SK-N-SH treated with all-trans-retinoic acid at 6 μM for 48 hours (cell line): ENCODE measurements at regions not wholly inside any gene's neighbourhood (a gene's known extent, or its start where the extent isn't known, plus 50 kb on each side); places are given as distances from the start of the nearest gene placed in this dataset.

Experiments used
- ATAC-seq: fragments of 200-7000 bp; cut with Tn5 transposase; 3 replicates; pipeline ENCODE4 v1.9.1; 2020; ENCODE audit warnings: mild to moderate bottlenecking, moderate library complexity
- ARNTL ChIP-seq: fragments of 450-650 bp; formaldehyde crosslinking; IDR thresholded peaks from 2 replicates; pipeline ENCODE4 v1.5.0; 2020; ENCODE audit warnings: low read depth, mild to moderate bottlenecking, moderate library complexity, borderline replicate concordance
- BACH2 ChIP-seq: fragments of 250-450 bp; sonication (Bioruptor Pico); IDR thresholded peaks from 2 replicates; pipeline ENCODE4 v1.9.0; 2021; ENCODE audit warnings: mild to moderate bottlenecking, borderline replicate concordance
- CSDC2 ChIP-seq: fragments of 250-450 bp; sonication (Bioruptor Pico); IDR thresholded peaks from 2 replicates; pipeline ENCODE4 v1.5.0; 2020; ENCODE audit warnings: mild to moderate bottlenecking, moderate library complexity
- ESRRG ChIP-seq: fragments of 250-450 bp; sonication (Bioruptor Pico); IDR thresholded peaks from 2 replicates; pipeline ENCODE4 v1.6.1; 2021; ENCODE audit warnings: mild to moderate bottlenecking
- GLIS3 ChIP-seq: fragments of 250-450 bp; sonication (Bioruptor Pico); IDR thresholded peaks from 2 replicates; pipeline ENCODE4 v1.5.0; 2020; ENCODE audit warnings: mild to moderate bottlenecking, moderate library complexity
- ISL1 ChIP-seq: fragments of 250-450 bp; sonication (Bioruptor Pico); IDR thresholded peaks from 2 replicates; pipeline ENCODE4 v2.1.2; 2022; ENCODE audit warnings: mild to moderate bottlenecking, moderate library complexity
- OSR1 ChIP-seq: fragments of 250-450 bp; sonication (Bioruptor Pico); IDR thresholded peaks from 2 replicates; pipeline ENCODE4 v1.8.0; 2022; ENCODE audit warnings: moderate library complexity, mild to moderate bottlenecking, inconsistent platforms
- PPARA ChIP-seq: fragments of 250-450 bp; sonication (Bioruptor Pico); IDR thresholded peaks from 2 replicates; pipeline ENCODE4 v1.5.0; 2020; ENCODE audit warnings: mild to moderate bottlenecking, borderline replicate concordance
- RARB ChIP-seq: fragments of 250-450 bp; sonication (Bioruptor Pico); IDR thresholded peaks from 2 replicates; pipeline ENCODE4 v1.8.0; 2021; ENCODE audit warnings: mild to moderate bottlenecking, moderate library complexity
- SNAI2 ChIP-seq: fragments of 250-450 bp; sonication (Bioruptor Pico); IDR thresholded peaks from 2 replicates; pipeline ENCODE4 v1.5.0; 2020; ENCODE audit warnings: mild to moderate bottlenecking, moderate library complexity
- TCF4 ChIP-seq: fragments of 250-450 bp; sonication (Bioruptor Pico); IDR thresholded peaks from 2 replicates; pipeline ENCODE4 v1.8.0; 2021; ENCODE audit warnings: mild to moderate bottlenecking, moderate library complexity, borderline replicate concordance
- TOX ChIP-seq: fragments of 250-450 bp; sonication (Bioruptor Pico); IDR thresholded peaks from 2 replicates; pipeline ENCODE4 v1.8.0; 2021; ENCODE audit warnings: mild to moderate bottlenecking, moderate library complexity, borderline replicate concordance
- ZC3H10 ChIP-seq: fragments of 250-450 bp; sonication (Bioruptor Pico); IDR thresholded peaks from 2 replicates; pipeline ENCODE4 v1.5.1; 2021; ENCODE audit warnings: mild to moderate bottlenecking, moderate library complexity
- ZFP3 ChIP-seq: fragments of 250-450 bp; sonication (Bioruptor Pico); IDR thresholded peaks from 2 replicates; pipeline ENCODE4 v1.5.0; 2020; ENCODE audit warnings: mild to moderate bottlenecking, moderate library complexity
- ZFP30 ChIP-seq: fragments of 450-650 bp; formaldehyde crosslinking; IDR thresholded peaks from 2 replicates; pipeline ENCODE4 v1.5.0; 2022; ENCODE audit warnings: mild to moderate bottlenecking, moderate library complexity
- ZNF70 ChIP-seq: fragments of 450-650 bp; formaldehyde crosslinking; IDR thresholded peaks from 2 replicates; pipeline ENCODE4 v1.5.0; 2020; ENCODE audit warnings: mild to moderate bottlenecking, moderate library complexity
- ZNF8 ChIP-seq: fragments of 450-650 bp; formaldehyde crosslinking; IDR thresholded peaks from 2 replicates; pipeline ENCODE4 v1.5.0; 2020; ENCODE audit warnings: mild to moderate bottlenecking, moderate library complexity
- TF ChIP-seq, protein P1 (sequence below): fragments of 250-450 bp; sonication (Bioruptor Pico); IDR thresholded peaks from 2 replicates; pipeline ENCODE4 v1.5.1; 2020; ENCODE audit warnings: low read depth, mild to moderate bottlenecking, moderate library complexity
- TF ChIP-seq, protein P2 (sequence below): fragments of 250-450 bp; sonication (Bioruptor Pico); IDR thresholded peaks from 2 replicates; pipeline ENCODE4 v1.8.0; 2021; ENCODE audit warnings: low read depth, mild to moderate bottlenecking, moderate library complexity, borderline replicate concordance
- TF ChIP-seq, protein P3 (sequence below): fragments of 250-450 bp; sonication (Bioruptor Pico); IDR thresholded peaks from 2 replicates; pipeline ENCODE4 v1.5.1; 2021; ENCODE audit warnings: mild to moderate bottlenecking, moderate library complexity

DNA sequence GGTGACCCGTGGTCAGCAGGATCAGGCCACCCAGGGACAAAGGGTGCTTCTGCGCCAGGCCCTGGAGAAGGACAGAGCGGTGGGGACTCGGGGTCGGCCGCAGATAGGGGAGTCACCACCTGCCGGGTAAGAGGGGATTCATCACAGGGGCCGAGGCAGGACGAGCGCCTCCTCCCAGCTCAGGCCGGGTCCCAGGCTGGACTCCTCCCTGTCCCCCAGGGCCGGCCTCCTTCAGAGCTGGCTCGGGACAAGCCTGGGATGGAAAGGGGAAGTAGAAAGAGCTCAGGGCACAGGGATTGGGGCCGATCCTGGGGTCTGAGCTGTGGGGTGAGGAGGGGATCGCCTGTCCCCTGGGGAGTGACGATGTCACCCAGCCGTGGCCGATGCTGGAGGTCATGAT, 139.4 kb downstream of the GPCPD1 start:
- TF ChIP-seq RARB (CRISPR knock-in tag): no peak
- no peak for TF ChIP-seq TOX (CRISPR knock-in tag)
- TF ChIP-seq OSR1 (CRISPR knock-in tag): no peak
- TF ChIP-seq ZNF8 (CRISPR knock-in tag): no peak
- no peak for TF ChIP-seq ZC3H10 (CRISPR knock-in tag)
- no peak for TF ChIP-seq GLIS3 (CRISPR knock-in tag)
- no peak for TF ChIP-seq BACH2 (CRISPR knock-in tag)
- no peak for TF ChIP-seq ARNTL (CRISPR knock-in tag)
- TF ChIP-seq ZNF70 (CRISPR knock-in tag): no peak
- TF ChIP-seq ZFP3 (CRISPR knock-in tag): no peak
- TF ChIP-seq, all 23 proteins: peak for 0
- no peak for ATAC-seq

DNA sequence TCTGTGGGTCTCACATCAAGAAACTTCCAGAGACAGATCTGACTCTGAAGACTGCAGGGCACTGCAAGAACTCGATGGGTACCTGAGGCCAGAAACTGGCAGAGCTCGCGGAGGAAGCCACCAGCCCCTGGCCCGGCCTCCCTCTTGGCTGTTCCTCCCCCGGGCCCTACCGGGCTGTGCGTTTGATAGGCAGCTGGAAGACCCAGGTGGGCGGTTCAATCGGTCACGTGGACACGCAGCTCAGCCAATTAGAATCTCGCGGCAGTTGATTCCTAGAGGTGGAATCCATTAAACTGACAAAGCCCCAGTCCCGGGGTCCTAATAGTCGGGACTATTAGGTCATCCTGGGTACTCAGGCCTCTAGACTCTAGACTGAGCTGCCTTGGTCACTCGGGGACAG, 139.9 kb downstream of the GPCPD1 start:
- TF ChIP-seq ZNF70 (CRISPR knock-in tag) (no peak), SNAI2 (CRISPR knock-in tag) (no peak), ESRRG (CRISPR knock-in tag) (no peak), ZFP30 (no peak), ZFP3 (CRISPR knock-in tag) (no peak), ZC3H10 (CRISPR knock-in tag) (no peak), BACH2 (CRISPR knock-in tag) (no peak), RARB (CRISPR knock-in tag) (no peak), ISL1 (CRISPR knock-in tag) (no peak)
- TF ChIP-seq, protein P1, sequence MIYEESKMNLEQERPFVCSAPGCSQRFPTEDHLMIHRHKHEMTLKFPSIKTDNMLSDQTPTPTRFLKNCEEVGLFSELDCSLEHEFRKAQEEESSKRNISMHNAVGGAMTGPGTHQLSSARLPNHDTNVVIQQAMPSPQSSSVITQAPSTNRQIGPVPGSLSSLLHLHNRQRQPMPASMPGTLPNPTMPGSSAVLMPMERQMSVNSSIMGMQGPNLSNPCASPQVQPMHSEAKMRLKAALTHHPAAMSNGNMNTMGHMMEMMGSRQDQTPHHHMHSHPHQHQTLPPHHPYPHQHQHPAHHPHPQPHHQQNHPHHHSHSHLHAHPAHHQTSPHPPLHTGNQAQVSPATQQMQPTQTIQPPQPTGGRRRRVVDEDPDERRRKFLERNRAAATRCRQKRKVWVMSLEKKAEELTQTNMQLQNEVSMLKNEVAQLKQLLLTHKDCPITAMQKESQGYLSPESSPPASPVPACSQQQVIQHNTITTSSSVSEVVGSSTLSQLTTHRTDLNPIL (CRISPR knock-in tag): no peak

DNA sequence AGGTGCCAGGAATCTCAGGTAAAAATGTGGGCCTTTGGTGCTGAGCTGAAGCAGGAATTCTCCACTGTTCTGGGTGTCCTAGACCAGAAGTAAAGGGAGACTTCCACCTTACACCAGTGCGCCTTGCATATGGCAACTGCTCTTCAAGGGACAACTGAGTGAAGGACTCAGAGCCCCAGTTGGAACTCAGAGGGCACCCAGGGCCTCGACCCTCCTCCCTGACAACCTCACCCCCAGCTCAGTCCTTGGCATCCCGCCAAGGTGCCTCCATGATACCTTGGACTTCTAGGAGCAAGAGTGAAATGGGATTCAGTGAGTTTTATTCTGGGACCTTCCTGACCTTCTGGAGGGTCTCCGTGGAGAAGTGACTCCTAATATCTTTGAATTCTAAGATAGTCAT, 140.3 kb downstream of the GPCPD1 start:
- ATAC-seq: no peak
- TF ChIP-seq, protein P1 (CRISPR knock-in tag): no peak
- TF ChIP-seq ZNF8 (CRISPR knock-in tag) (no peak), ZNF70 (CRISPR knock-in tag) (no peak), ISL1 (CRISPR knock-in tag) (no peak), CSDC2 (no peak), PPARA (CRISPR knock-in tag) (no peak), ESRRG (CRISPR knock-in tag) (no peak)

More for the DNA sequence above, 139.9 kb downstream of the GPCPD1 start:
- no peak for ATAC-seq

DNA sequence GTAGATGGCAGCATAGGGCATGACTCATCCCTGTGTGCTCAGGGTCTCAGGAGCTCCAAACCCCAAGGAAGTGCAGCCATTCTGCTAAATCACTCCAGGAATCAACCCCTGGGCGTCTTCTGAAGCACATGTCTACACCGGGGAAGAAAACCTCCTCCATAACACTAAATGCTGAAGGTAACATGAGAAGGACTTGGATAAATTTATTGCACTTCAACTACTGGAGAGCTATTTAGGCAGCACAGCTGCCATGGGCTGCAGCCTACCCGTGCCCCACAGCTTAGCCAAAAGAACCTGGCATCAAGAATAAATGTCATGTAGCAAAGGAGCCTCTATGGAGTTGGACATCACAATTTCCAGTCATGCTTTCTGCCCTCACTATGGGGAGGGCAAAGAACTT, 141.7 kb downstream of the GPCPD1 start:
- TF ChIP-seq, protein P1 (CRISPR knock-in tag): no peak
- TF ChIP-seq GLIS3 (CRISPR knock-in tag): no peak
- no peak for TF ChIP-seq ESRRG (CRISPR knock-in tag)
- no peak for TF ChIP-seq ZFP30
- TF ChIP-seq ZNF8 (CRISPR knock-in tag): no peak
- TF ChIP-seq PPARA (CRISPR knock-in tag): no peak
- no peak for TF ChIP-seq ARNTL (CRISPR knock-in tag)
- no peak for TF ChIP-seq SNAI2 (CRISPR knock-in tag)
- TF ChIP-seq, protein P2, sequence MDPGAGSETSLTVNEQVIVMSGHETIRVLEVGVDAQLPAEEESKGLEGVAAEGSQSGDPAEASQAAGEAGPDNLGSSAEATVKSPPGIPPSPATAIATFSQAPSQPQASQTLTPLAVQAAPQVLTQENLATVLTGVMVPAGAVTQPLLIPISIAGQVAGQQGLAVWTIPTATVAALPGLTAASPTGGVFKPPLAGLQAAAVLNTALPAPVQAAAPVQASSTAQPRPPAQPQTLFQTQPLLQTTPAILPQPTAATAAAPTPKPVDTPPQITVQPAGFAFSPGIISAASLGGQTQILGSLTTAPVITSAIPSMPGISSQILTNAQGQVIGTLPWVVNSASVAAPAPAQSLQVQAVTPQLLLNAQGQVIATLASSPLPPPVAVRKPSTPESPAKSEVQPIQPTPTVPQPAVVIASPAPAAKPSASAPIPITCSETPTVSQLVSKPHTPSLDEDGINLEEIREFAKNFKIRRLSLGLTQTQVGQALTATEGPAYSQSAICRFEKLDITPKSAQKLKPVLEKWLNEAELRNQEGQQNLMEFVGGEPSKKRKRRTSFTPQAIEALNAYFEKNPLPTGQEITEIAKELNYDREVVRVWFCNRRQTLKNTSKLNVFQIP (CRISPR knock-in tag): no peak
- TF ChIP-seq ZFP3 (CRISPR knock-in tag): no peak
- ATAC-seq: no peak

DNA sequence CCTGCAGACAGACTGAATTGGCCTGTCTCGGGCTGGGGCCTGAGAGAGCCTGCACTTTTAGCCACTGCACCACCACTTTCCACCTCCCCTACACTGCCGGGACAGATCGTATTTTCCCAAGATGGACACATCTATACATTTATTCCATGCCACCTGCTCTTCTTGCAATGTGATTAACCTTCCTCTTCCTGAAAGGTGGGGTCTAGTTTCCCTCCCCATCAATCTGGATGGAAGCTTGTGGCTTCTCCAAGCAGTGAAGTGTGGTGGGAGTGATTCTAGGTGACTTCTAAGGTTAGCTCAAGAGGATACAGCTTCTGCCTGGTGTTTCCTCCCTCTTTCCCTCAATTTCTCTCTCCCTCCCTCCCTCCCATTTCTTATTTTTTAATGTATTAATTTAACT, 143.7 kb downstream of the GPCPD1 start:
- ATAC-seq: no peak
- no peak for TF ChIP-seq TCF4 (CRISPR knock-in tag)
- TF ChIP-seq ZFP30: no peak
- TF ChIP-seq ZC3H10 (CRISPR knock-in tag): no peak
- TF ChIP-seq, protein P3, sequence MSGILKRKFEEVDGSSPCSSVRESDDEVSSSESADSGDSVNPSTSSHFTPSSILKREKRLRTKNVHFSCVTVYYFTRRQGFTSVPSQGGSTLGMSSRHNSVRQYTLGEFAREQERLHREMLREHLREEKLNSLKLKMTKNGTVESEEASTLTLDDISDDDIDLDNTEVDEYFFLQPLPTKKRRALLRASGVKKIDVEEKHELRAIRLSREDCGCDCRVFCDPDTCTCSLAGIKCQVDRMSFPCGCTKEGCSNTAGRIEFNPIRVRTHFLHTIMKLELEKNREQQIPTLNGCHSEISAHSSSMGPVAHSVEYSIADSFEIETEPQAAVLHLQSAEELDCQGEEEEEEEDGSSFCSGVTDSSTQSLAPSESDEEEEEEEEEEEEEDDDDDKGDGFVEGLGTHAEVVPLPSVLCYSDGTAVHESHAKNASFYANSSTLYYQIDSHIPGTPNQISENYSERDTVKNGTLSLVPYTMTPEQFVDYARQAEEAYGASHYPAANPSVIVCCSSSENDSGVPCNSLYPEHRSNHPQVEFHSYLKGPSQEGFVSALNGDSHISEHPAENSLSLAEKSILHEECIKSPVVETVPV: no peak
- TF ChIP-seq GLIS3 (CRISPR knock-in tag): no peak
- TF ChIP-seq BACH2 (CRISPR knock-in tag): no peak
- no peak for TF ChIP-seq ZNF70 (CRISPR knock-in tag)
- TF ChIP-seq, protein P2 (CRISPR knock-in tag): no peak
- TF ChIP-seq ARNTL (CRISPR knock-in tag): no peak
- TF ChIP-seq, protein P1 (CRISPR knock-in tag): no peak
- TF ChIP-seq ISL1 (CRISPR knock-in tag): no peak
